OCI-LY1 (cell line): ENCODE measurements at regions not wholly inside any gene's neighbourhood (a gene's known extent, or its start where the extent isn't known, plus 50 kb on each side); places are given as distances from the start of the nearest gene placed in this dataset.

ENCODE experiments used
- H2AFZ ChIP-seq: fragments of 200-600 bp; sonication (generic), shearing (Covaris generic); 2 replicates; pipeline ENCODE4 v1.6.0; 2014; ENCODE audit warnings: antibody characterized with exemption, mild to moderate bottlenecking, low read length
- H3F3A ChIP-seq: fragments of 200-600 bp; sonication (generic), shearing (Covaris generic); 2 replicates; pipeline ENCODE4 v1.6.0; 2014; ENCODE audit warnings: mild to moderate bottlenecking, antibody characterized with exemption, low read length, moderate library complexity; ENCODE audit not compliant: insufficient read depth
- H3K27ac ChIP-seq: fragments of 200-600 bp; sonication (generic); 2 replicates; pipeline ENCODE4 v1.5.1; 2014; ENCODE audit warnings: low read length, mixed run types, mild to moderate bottlenecking, low read depth; ENCODE audit not compliant: poor library complexity, severe bottlenecking
- H3K27me3 ChIP-seq: fragments of 200-600 bp; sonication (generic); 2 replicates; pipeline ENCODE4 v1.6.0; 2014; ENCODE audit warnings: antibody characterized with exemption, mild to moderate bottlenecking, low read length, moderate library complexity; ENCODE audit not compliant: insufficient read depth
- H3K36me3 ChIP-seq: fragments of 200-600 bp; sonication (generic); 2 replicates; pipeline ENCODE4 v1.6.1; 2014; ENCODE audit warnings: mild to moderate bottlenecking, antibody characterized with exemption, low read length, moderate library complexity, mixed read lengths; ENCODE audit not compliant: insufficient read depth
- H3K4me1 ChIP-seq: fragments of 200-600 bp; sonication (generic); 2 replicates; pipeline ENCODE4 v1.5.1; 2014; ENCODE audit warnings: mild to moderate bottlenecking, low read length, moderate library complexity; ENCODE audit not compliant: insufficient read depth, severe bottlenecking
- H3K4me2 ChIP-seq: fragments of 200-600 bp; sonication (generic), shearing (Covaris generic); 2 replicates; pipeline ENCODE4 v1.6.1; 2014; ENCODE audit warnings: low read length
- H3K4me3 ChIP-seq: fragments of 200-600 bp; sonication (generic); 2 replicates; pipeline ENCODE4 v1.5.1; 2014; ENCODE audit warnings: low read length, low read depth, mild to moderate bottlenecking, mixed read lengths; ENCODE audit not compliant: poor library complexity, severe bottlenecking
- H3K79me2 ChIP-seq: fragments of 200-600 bp; shearing (Covaris generic); 2 replicates; pipeline ENCODE4 v1.6.1; 2016; ENCODE audit warnings: mixed run types, low read length, mixed read lengths; ENCODE audit not compliant: insufficient read depth
- H3K9ac ChIP-seq: fragments of 200-600 bp; sonication (generic), shearing (Covaris generic); 2 replicates; pipeline ENCODE4 v1.6.1; 2014; ENCODE audit warnings: mild to moderate bottlenecking, low read length, mixed read lengths
- H3K9me2 ChIP-seq: fragments of 200-600 bp; sonication (generic), shearing (Covaris generic); 2 replicates; pipeline ENCODE4 v1.6.1; 2014; ENCODE audit warnings: low read depth, mild to moderate bottlenecking, low read length, mixed read lengths
- H3K9me3 ChIP-seq: fragments of 200-600 bp; shearing (Covaris generic); 2 replicates; pipeline ENCODE4 v1.6.1; 2014; ENCODE audit warnings: low read length, mixed read lengths
- H4K20me1 ChIP-seq: fragments of 200-600 bp; sonication (generic), shearing (Covaris generic); 2 replicates; pipeline ENCODE4 v1.6.0; 2016; ENCODE audit warnings: mild to moderate bottlenecking, low read length; ENCODE audit not compliant: insufficient read depth
- CTCF ChIP-seq: fragments of 200-600 bp; sonication (generic), shearing (Covaris generic); IDR thresholded peaks from 2 replicates; pipeline ENCODE4 v1.5.1; 2017; ENCODE audit warnings: mild to moderate bottlenecking, antibody characterized with exemption, low read length, moderate library complexity, mixed read lengths
- EZH2 ChIP-seq: fragments of 200-600 bp; sonication (generic), shearing (Covaris generic); IDR thresholded peaks from 2 replicates; pipeline ENCODE4 v1.8.0; 2017; ENCODE audit warnings: borderline replicate concordance, mixed run types, mild to moderate bottlenecking, antibody characterized with exemption, low read length, moderate library complexity, mixed read lengths

- no peaks in the 10 kb centered on the region for H3K27me3 ChIP-seq
- no peak for TF ChIP-seq EZH2
- no peak for TF ChIP-seq CTCF
Observed at GRCh38 chr16:79757968-79758367, 157.4 kb upstream of the MAF start.

GRCh38 chr16:79757163-79757562, 156.6 kb upstream of the MAF start:
- Histone ChIP-seq H3K79me2 (no peaks in the 10 kb centered on the region), H4K20me1 (no peaks in the 10 kb centered on the region), H3K27ac (no peak overlapping the region), H3K9me2 (no peaks in the 10 kb centered on the region), H3K27me3 (no peaks in the 10 kb centered on the region), H3K9ac (no peak overlapping the region), H3K9me3 (no peaks in the 10 kb centered on the region), H3F3A (no peaks in the 10 kb centered on the region), H3K4me1 (no peaks in the 10 kb centered on the region), H2AFZ (no peak overlapping the region), H3K36me3 (no peaks in the 10 kb centered on the region), H3K4me2 (no peak overlapping the region), H3K4me3 (no peak overlapping the region)
- TF ChIP-seq EZH2 = no peak
- TF ChIP-seq CTCF = no peak

More at GRCh38 chr16:79757968-79758367, 157.4 kb upstream of the MAF start:
- Histone ChIP-seq H3K4me3 (no peak overlapping the region), H3K9me3 (no peaks in the 10 kb centered on the region), H3K9ac (no peak overlapping the region), H3K27ac (no peak overlapping the region), H3K4me2 (no peak overlapping the region), H3K79me2 (no peaks in the 10 kb centered on the region), H4K20me1 (no peaks in the 10 kb centered on the region), H2AFZ (no peak overlapping the region), H3K9me2 (no peaks in the 10 kb centered on the region), H3F3A (no peaks in the 10 kb centered on the region), H3K4me1 (no peaks in the 10 kb centered on the region), H3K36me3 (no peaks in the 10 kb centered on the region)

DNA sequence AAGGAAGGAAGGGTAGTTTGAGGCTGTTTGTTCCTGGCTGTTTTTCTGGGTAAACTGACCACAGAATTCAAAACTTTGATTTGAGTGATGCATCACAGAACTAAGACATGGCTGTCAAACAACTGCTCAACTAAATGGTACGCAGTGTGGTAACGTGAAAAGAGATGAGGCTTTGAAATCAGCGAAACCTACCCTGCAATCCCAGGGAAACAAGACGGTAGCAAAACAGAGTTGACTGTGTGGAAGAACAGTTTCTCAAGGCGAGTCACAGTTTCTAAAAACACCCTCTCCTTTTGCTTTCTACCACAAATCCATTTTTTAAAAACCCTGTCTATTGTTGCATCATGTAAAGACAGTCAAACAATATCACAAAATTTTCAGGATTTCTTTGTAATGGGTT, 156.0 kb upstream of the MAF start:
- Histone ChIP-seq H3K9ac (no peak overlapping the region), H3K4me3 (no peak overlapping the region), H3F3A (no peaks in the 10 kb centered on the region), H3K27me3 (no peaks in the 10 kb centered on the region), H3K9me3 (no peaks in the 10 kb centered on the region), H3K9me2 (no peaks in the 10 kb centered on the region), H3K4me1 (no peaks in the 10 kb centered on the region), H3K36me3 (no peaks in the 10 kb centered on the region), H3K4me2 (no peak overlapping the region), H3K27ac (no peak overlapping the region), H2AFZ (no peak overlapping the region), H3K79me2 (no peaks in the 10 kb centered on the region), H4K20me1 (no peaks in the 10 kb centered on the region)
- TF ChIP-seq CTCF (no peak), EZH2 (no peak)
